Colonic mucosa (tissue), 4 donors: ENCODE measurements at regions not wholly inside any gene's neighbourhood (a gene's known extent, or its start where the extent isn't known, plus 50 kb on each side); places are given as distances from the start of the nearest gene placed in this dataset.

Experiments
- DNase-seq: peaks from one replicate; pipeline ENCODE4 v3.0.0-alpha.2; 2020
- H3K27ac ChIP-seq: fragments of 200-600 bp; one replicate; pipeline ENCODE4 v1.8.0; 2021
- H3K27me3 ChIP-seq: fragments of 200-600 bp; one replicate; pipeline ENCODE4 v1.8.0; 2021
- H3K36me3 ChIP-seq: fragments of 200-600 bp; one replicate; pipeline ENCODE4 v1.8.0; 2021
- H3K4me1 ChIP-seq: fragments of 200-600 bp; one replicate; pipeline ENCODE4 v1.8.0; 2021; ENCODE audit warnings: mild to moderate bottlenecking
- H3K4me3 ChIP-seq: fragments of 200-600 bp; one replicate; pipeline ENCODE4 v1.8.0; 2021
- H3K9ac ChIP-seq, 2 donors: one replicate each; pipeline ENCODE4 v1.7.0; 2013; ENCODE audit warnings: control low read depth in 2 of 2, low read depth in 2 of 2, low read length in 2 of 2
- H3K9me3 ChIP-seq: fragments of 200-600 bp; one replicate; pipeline ENCODE4 v1.8.0; 2021
- CTCF ChIP-seq: fragments of 200-600 bp; IDR thresholded peaks from one replicate; pipeline ENCODE4 v1.8.0; 2022; ENCODE audit warnings: antibody characterized with exemption, mild to moderate bottlenecking
- intact Hi-C: fragments of 100-400 bp; cut with DNase I; formaldehyde crosslinking; loops from one replicate; pipeline ENCODE4 v1.14.1; 2022
- donor health status: healthy.
- donor health status: DM: no; HTN: no; CAD: no.
- donor health status: DM: no; HTN: no; CAD: no.

GRCh38 chr2:204491528-204491927 lies 53.7 kb upstream of the PARD3B start:
- no peak for TF ChIP-seq CTCF
- no peak for DNase-seq
- no peaks in the 10 kb centered on the region for H3K36me3 ChIP-seq
- no peak overlapping the region for H3K9ac ChIP-seq
- H3K4me1 ChIP-seq = no peaks in the 10 kb centered on the region
- intact Hi-C loops = no loop called here
- no peaks in the 10 kb centered on the region for H3K9me3 ChIP-seq
- H3K27me3 ChIP-seq = no peaks in the 10 kb centered on the region
- H3K27ac ChIP-seq = no peak overlapping the region
- no peak overlapping the region for H3K4me3 ChIP-seq

- Histone ChIP-seq H3K27me3 (no peaks in the 10 kb centered on the region), H3K27ac (no peak overlapping the region), H3K9ac (no peak overlapping the region), H3K4me3 (no peak overlapping the region), H3K4me1 (no peaks in the 10 kb centered on the region), H3K9me3 (no peaks in the 10 kb centered on the region), H3K36me3 (no peaks in the 10 kb centered on the region)
- no peak for TF ChIP-seq CTCF
- intact Hi-C loops = no loop called here
- DNase-seq = no peak
These were observed 52.9 kb upstream of the PARD3B start for GRCh38 chr2:204492417-204492816.

GRCh38 chr2:204494681-204495080 lies 50.6 kb upstream of the PARD3B start:
- TF ChIP-seq CTCF = no peak
- H3K27ac ChIP-seq = no peak overlapping the region
- no peaks in the 10 kb centered on the region for H3K4me1 ChIP-seq
- H3K9me3 ChIP-seq = no peaks in the 10 kb centered on the region
- no peak overlapping the region for H3K9ac ChIP-seq
- H3K27me3 ChIP-seq = no peaks in the 10 kb centered on the region
- H3K4me3 ChIP-seq = no peak overlapping the region
- H3K36me3 ChIP-seq = no peaks in the 10 kb centered on the region
- DNase-seq = no peak
- intact Hi-C loops = no loop called here

GRCh38 chr2:204495381-204495780 lies 49.9 kb upstream of the PARD3B start:
- no peak for DNase-seq
- Histone ChIP-seq H3K9ac (no peak overlapping the region), H3K36me3 (no peaks in the 10 kb centered on the region), H3K27ac (no peak overlapping the region), H3K4me3 (no peak overlapping the region), H3K4me1 (no peaks in the 10 kb centered on the region), H3K27me3 (no peaks in the 10 kb centered on the region), H3K9me3 (no peaks in the 10 kb centered on the region)
- no peak for TF ChIP-seq CTCF
- intact Hi-C loops = no loop called here
